ENCODE measurements at regions not wholly inside any gene's neighbourhood (a gene's known extent, or its start where the extent isn't known, plus 50 kb on each side); places are given as distances from the start of the nearest gene placed in this dataset.

GRCh38 chr1:178020968-178021640 lies 51.2 kb upstream of the SEC16B start:
- TF ChIP-seq, protein P1, sequence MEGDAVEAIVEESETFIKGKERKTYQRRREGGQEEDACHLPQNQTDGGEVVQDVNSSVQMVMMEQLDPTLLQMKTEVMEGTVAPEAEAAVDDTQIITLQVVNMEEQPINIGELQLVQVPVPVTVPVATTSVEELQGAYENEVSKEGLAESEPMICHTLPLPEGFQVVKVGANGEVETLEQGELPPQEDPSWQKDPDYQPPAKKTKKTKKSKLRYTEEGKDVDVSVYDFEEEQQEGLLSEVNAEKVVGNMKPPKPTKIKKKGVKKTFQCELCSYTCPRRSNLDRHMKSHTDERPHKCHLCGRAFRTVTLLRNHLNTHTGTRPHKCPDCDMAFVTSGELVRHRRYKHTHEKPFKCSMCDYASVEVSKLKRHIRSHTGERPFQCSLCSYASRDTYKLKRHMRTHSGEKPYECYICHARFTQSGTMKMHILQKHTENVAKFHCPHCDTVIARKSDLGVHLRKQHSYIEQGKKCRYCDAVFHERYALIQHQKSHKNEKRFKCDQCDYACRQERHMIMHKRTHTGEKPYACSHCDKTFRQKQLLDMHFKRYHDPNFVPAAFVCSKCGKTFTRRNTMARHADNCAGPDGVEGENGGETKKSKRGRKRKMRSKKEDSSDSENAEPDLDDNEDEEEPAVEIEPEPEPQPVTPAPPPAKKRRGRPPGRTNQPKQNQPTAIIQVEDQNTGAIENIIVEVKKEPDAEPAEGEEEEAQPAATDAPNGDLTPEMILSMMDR (IDR thresholded peaks at IDR 0.05): no peak
- no peak for TF ChIP-seq POLR2A (IDR thresholded peaks at IDR 0.05)
- no peak for TF ChIP-seq EP300 (IDR thresholded peaks at IDR 0.05)
